GM18868 (cell line): ENCODE measurements at regions not wholly inside any gene's neighbourhood (a gene's known extent, or its start where the extent isn't known, plus 50 kb on each side); places are given as distances from the start of the nearest gene placed in this dataset.

Source experiments
- ATAC-seq: cut with Tn5 transposase; IDR thresholded peaks from one replicate; pipeline ENCODE4 v1.9.1; 2021; ENCODE audit warnings: mild to moderate bottlenecking, moderate library complexity; ENCODE audit not compliant: unreplicated experiment

DNA sequence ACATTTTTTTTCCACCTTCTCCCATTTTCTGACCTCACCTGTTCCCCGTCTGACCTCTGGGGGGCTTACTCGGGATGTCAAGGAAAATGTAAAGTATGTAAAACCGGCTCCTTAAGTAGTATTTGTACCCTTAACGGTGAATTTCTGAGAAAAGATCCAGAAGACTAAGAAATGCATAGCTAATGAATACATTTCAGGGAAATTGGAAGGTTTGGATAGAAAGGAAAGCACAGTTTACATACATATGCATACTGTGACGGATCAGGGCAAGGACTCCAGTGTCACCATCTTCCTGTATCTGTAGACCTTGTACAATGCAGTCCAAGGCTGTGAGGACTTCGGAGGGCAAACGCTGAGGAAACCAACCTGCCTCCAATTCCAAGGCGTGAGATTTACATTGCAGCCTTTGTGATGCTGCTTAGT lies 2185.9 kb upstream of the TENM3 start:
- peak; percentile 16 for ATAC-seq

DNA sequence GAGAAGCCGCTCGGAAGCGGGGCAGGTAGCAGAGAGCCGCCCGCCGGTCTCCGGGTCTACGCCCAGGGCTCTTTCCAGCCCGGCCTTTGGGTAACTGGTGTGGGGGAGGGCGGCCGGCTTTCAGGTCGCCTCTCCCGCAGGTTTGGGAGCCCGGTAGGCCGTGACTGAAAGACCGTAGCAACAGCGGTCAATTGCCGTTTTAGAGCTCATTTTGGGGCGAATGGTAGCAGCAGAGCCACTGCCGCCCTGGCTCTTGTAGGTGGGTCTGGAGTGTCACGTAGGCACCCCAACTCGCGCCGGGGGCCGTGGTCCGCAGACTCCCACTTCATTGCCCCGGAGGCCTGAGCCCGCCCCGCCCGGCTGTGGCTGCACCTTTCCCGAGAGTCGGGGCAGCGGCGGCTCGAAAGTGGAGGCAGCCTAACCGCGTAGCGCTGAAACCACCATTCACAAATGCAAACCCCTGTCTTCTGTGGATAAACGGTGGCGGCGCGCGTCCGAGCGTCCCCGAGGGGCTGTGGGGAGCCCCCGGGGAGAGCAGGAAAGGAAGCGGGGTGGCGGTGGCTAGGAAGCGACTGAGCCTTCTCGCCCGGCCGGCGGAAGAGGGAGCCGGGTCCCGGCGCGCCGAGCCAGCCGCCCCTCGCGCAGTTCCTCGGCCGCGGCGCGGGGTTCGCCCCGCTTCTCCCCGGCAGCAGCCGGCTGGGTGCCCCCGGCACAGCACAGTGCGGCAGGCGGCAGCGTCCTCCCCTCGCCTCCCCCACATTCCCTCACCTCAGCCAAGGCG lies 2185.1 kb upstream of the TENM3 start:
- ATAC-seq = peak; percentile 37

DNA sequence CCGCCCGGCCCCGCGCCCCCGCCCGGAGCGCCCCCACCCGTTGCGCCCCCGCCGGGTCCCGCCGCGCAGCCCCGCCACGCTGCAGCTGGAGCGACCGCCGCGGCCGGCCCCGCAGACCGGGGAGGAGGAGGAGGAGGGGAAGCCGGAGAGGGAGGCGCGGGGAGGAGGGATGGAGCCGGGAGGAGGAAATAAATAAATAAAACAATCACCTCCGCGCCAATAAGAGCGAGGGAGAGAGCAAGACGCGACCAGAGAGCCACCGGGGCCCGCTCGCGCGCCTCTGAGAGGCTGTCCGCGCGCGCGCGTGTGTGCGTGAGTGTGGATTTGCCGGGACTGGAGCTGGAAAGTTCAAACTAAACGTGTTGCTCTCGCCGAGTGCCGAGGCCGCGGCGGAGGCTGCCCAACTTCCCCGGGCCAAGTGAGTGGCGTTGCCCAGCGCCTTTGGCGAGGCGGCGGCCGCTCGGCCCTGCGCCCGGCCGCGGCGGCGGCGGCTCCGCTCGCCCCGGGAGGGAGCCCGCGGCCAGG lies 2184.4 kb upstream of the TENM3 start:
- peak; percentile 36 for ATAC-seq

DNA sequence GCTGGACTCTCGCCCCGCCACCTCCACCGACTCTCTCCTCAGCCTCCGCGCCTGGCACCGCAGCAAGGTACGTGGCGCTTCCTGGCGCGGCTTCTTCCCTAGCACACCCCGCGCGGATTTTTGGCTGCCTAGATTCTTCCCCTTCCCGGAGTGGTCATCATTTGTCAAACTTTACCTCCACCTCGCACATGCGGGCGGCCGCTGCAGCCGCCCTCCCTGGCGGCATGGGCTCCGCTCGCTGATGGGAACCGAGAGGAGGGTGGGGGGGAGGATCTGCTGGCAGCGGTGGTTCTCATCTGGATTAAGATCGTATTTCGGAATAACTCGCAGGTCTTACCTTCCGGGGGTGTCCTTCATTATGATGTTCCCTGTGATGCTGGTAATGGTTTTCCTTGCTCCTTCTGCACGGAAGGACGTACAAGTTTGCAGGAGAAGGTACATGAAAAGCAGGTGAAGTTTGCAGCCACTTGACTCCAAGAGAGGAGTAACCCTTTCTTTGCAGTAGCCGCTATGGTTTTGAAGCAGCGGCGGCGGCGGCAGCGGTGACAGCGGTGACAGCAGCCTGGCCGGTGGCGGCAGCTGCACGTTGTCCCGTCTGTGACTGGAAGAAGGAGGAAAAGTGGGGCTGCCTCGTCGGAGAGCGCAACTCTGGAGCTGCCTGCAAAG lies 2183.9 kb upstream of the TENM3 start:
- peak; percentile 15 for ATAC-seq

DNA sequence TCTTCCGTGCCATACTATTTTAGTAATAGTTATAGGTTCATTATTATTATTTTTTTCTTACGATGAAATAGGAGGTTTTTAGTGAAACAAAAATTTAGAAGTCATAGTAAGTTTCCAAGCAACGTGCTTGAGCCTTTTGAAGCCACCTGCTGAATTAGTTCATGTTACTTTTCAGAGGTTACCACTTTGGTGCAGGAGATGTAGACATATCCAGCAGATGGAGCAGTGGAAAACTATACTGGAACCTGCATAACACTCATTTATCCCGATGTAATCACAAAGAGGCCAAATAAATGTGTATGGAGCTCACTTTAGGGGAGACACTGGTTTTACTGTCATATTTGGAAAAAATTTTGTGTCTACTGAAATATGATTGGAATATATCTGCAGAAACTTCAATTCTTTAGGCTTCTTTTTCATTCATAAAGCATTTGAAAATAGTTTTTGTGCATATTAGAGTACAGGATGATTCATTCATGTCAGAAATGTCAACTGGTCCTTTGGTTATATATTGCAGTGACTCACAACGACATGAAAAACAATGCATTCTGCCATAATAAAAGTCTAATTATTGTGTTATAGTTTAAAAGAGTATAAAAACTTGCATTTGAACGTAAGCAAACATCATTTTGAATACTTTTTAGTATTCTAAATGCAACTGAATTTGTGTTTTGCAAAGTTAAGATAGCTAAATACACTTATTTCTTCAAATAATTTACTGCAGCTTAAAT lies 2182.9 kb upstream of the TENM3 start:
- no peak for ATAC-seq

DNA sequence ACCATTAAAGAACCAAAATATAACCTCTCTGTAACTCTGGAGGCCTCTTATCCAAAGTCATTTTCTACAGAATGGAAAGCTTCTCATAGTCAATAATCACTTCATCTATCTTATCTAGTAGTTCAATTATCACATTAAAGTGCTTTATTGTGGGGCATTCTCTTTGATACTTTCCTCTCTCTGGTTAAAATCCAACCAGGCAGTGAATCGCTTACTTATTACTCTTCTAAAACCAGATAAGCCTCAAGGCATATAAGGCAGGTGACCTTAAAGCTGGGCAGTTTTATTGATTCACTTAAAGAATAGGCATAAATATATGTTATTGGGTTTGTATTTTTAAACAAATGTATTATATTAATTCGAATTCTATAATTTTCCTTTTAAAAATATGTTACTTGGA lies 2162.1 kb upstream of the TENM3 start:
- no peak for ATAC-seq

DNA sequence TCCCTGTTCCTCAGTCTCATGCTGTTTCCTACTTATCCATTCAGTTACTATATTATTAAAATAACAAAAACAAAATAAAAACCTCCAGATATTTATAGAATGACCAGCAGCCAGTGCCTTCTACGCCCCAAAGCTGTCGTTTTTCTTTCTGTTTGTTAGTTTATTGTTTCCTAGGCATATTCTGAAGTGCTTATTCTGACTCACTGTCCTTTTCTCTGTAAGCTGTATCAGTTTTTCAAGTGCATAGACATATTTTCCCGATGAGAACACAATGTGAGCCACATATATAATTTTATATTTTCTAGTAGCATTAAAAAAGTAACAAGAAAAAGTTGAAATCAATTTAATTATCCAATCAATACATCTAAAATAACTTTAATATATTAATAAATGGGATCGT lies 2158.6 kb upstream of the TENM3 start:
- ATAC-seq = no peak

DNA sequence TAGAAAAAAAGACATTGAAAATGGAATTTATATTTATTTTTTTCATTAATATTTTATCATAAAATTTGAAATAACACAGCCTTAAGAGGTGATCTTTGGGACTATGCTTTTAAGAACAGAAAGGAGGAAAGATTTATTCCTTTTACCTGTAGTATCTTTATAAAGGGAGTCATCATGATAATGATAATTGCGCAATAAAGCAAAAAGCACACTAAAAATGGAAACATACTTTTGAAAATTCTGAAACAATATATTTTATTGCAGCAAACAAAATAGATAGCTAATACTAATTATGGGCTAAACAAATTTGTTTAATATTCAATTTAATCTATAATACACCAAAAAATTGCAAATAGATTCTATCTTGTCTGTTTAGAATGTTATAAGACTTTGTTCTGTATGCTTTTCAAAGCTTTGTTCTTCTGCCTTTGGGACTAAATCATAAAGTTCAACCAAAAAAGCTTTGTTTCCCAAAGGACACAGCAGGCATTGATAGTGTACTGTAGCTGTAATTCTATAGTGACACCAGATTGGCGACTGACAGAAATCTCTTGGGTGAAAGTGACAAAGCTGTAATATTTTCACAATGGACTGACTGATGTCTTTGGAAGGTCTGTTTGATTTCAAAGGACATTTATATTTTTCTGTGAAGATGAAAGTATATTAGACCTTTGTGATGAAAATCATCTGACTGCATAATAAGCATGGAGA lies 2156.6 kb upstream of the TENM3 start:
- ATAC-seq = no peak

DNA sequence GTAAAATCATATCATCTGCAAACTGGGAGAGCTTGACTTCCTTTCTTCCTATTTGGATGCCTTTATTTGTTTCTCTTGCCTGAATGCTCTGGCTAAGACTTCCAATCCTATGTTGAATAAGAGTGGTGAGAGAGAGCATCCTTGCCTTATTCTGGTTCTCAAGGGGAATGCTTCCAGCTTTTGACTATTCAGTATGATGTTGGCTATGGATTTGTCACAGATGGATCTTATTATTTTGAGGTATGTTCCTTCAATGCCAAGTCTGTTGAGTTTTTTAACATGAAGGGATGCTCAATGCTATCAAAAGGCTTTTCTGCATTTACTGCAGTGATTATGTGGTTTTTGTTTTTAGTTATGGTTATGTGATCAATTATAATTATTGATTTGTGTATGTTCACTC lies 2144.6 kb upstream of the TENM3 start:
- no peak for ATAC-seq

DNA sequence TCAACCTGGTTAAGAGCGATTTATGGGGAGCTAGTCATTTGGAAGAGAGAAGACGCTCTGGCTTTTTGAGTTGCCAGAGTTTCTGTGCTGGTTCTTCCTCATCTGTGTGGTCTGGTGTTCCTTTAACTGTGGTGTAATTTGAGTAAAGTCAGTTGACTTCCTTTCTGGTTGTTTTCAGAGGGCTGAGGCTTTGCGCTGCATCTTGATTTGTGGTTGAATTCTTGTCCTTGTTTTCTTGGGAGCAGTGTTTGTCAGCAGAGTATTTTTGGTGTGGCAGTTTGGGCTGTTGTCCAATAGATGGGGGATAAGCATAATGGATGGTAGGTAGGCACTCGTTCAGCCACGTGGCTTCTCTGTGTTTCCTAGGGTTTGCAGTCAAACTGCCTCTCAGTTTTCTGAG lies 2143.2 kb upstream of the TENM3 start:
- peak; percentile 37 for ATAC-seq

DNA sequence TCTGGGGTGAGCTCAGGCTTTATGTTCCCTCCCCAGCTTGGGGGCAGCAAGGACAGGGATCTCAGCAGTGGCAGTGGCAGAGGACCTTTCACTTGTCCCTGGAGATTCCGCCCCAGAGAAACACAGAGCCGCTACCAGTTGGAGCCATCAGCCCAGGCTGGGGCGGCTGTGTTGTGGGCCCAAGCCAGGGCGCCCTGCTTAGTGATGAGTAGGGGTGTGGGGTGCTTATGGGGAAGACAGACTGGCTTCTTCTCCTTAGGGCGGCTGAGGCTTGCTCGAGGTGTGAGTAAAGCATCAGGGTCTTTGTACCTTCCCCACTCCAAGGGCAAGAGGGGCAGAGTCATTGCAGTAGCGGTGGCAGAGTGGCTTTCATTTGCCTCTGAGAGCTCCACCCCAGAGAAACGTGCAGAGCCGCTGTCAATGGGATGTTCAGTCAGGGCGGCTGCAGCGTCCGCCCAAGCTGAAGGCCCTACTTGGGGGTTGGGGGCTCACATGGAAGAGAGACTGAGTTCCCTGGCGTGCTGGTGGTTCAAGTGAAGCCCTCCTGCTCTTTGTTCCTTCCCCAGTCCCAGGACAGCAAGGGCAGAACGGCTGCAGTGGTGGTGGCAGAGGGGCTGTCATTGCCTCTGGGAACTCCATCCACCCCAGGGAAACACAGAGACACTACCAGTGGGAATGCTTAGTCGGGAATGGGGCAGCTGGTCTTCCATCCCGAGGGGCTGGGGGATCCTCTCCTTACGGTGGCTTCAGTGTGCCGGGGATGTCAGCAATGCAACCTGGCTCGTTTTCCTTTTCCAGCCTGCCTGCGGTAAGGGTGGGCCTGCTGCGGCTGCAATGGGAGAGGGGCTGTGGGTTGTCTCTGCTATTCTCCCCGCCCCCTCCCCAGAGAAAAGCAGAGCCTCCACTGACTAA lies 2142.5 kb upstream of the TENM3 start:
- ATAC-seq = peak; percentile 11

DNA sequence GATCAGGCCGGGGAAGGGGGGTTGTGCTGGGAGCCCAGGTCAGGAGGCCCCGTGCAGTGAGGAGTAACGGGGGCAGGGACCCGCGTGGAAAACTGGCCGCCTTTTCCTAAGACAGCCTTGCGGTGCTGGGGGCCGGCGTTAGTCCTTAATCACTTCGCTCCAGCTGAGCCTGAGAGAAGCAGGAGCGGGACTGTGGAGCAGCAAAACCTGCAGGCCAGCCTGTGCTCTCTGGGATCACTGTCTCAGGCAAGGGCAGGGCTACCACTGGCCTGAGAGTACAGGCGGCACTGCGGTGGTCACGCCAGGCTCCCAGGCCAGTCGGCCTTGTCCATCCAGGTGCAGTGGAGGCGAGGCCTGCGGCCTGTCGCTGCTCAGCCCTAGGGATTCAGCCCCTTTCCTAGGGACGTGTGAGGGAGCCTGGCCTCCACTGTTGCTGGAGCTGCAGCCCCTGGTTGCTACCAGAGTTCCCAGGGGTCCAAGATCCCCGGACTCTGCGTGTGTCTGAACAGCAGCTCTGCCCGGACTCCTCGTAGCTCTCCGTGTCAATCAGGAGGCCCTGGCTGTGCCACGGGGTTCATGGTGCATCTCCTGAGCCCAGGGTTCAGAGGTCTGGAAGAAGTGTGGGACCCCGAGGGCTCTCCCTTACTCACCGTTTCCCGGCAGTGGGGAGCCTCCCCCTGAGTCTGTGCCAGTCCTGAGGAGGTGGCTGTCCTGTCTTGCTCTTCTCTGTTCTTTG lies 2141.7 kb upstream of the TENM3 start:
- no peak for ATAC-seq

DNA sequence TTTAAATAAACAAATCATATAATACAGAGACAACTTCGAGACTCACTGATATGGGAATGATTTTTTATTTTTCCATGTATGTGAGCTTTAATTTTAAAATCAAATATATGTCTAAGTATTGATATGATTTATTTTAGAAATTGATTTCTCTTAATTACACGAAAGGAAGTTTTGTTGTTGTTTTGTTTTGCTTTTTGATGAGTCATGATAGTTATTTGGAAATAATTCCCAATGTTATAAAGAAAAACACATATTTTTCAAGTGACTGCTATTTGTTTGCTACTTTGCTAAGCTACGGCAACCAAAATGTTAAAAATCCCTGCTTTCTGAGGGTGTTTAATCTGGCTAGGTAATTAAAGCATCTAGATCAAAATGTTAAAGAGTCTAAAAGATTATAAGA lies 2139.4 kb upstream of the TENM3 start:
- ATAC-seq = no peak

DNA sequence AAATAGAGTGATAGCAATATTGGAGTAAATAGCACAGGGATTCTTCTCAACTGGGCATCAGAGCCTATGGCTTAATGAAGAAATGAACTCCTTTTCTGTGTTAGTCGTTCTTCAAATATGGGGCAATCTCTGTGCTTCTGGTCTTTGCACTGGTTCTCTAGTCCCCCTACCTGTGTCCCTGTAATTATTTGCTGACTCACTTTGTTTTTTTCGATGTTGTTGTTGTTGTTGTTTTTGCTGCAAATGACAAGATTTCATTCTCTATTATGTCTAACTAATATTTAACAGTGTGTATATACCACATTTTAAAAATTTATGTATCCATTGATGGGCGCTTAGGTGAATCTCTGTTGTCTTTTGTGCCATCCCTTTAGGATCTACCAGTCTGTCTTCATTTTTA lies 2137.8 kb upstream of the TENM3 start:
- ATAC-seq = no peak

DNA sequence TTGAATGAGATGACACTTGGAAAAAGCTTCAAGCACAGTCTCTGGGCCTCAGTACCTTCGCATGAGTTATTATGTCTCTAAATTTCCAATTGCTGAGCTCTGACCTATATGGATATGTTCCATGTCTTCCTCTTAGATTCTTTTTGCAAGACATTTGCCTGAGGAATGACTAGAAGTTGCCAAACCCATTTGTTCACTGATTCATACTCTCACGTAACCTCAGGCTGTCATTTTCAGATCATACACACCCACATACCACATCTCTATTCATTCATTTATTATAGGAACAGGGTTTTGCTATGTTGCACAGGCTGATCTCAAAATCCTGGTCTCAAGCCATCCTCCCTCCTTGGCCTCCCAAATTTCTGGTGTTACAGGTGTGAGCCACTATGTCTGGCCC lies 2137.1 kb upstream of the TENM3 start:
- ATAC-seq = no peak

DNA sequence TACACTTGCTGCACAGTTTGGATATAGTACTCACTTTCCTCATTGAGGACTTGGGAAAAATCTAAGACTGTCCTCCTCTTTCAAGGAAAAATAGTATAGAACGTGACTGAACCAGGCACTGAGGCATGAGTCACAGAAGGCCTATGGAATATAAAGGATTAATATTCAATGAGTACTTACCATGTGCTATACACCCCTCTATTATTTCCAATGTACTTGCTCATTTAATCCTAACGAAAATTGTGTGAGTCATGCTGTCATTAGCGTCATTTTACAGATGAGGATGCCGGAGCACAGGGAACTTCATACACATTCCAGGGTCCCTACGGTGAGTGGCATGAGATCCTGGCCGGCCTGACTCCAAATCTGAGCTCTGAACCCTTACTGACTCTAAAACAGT lies 2136.2 kb upstream of the TENM3 start:
- no peak for ATAC-seq

DNA sequence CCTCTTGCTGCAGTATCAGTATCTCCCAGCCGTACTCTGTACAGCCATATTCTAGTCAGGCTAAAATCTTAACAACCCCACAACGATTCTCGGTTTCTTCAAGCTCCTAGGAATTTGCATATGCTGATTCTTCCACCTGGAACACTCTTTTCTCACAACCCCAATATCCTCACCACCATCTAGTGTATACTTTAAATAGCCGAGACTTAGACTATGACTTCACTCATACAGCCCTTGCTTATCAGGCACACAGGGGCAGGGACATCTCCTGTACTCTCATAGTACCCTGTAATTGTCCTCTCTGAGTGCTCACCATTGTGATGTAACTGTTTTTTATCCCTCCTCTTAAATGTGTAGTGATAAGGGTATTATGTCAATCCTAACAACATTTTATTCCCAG lies 2126.4 kb upstream of the TENM3 start:
- ATAC-seq = peak; percentile 56

DNA sequence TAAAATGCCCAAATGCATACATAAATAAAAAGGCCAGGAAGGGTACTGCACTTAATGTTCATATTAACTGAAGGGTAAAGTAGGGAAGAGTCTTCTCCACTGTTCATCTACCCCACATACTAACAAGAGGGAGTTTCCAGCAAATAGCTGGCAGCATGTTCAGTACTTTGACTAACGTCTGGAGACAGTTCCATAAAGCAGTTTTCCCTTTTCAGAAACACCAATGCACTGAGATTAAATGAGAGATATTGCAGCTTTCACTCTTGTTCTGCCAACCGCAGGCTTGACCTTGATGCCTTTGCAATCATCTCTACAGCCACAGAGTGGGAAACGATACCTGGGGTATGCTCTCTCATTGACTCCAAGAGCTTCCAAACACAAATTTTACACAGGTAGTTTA lies 2123.1 kb upstream of the TENM3 start:
- ATAC-seq = peak; percentile 57

DNA sequence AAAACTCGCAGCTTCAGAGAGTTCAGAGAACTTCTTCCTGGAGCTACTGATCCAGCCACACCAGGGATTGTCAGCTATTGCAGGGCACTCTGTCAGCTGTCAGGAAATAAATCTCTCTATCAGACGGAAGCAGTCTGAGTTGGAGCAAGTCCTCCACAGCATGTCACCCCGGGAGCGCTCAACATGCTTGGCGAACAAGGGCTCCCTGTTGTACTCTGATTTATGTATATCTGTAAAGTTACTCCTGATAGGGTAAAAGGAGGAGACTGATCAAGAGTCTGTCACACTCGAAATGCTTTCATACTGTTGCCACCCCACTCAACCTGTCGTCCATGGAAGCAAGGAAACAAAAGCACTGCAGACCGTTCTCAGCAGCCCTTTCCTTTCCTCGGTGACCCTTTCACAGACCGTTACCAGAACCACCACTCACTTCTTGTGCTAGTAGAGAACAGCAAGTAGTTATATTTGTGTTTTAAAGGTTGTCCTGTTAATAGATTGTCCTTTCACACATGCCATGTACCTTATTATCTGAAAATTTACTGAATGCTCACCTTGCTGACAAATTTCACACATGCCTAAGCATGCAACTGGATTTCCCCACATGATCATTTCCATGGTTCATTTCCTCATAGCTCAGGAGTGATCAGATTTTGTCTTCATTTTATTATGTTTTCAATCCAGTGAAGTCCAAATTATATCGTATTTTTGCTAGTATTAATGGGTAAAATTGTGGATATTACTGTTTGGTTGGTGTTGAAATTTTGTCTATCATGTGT lies 2108.9 kb upstream of the TENM3 start:
- ATAC-seq = peak; percentile 71
